Adrenal gland (tissue), 9 donors: ENCODE measurements at regions not wholly inside any gene's neighbourhood (a gene's known extent, or its start where the extent isn't known, plus 50 kb on each side); places are given as distances from the start of the nearest gene placed in this dataset.

ENCODE experiments used
- DNase-seq, 7 donors: peaks; one replicate each; pipeline ENCODE4 v3.0.0-alpha.2; 2019 to 2020
- H3K27ac ChIP-seq, 5 donors: fragments of 200-600 bp; sonication (generic) in 4 of 5; 1 replicate in 3 of 5; 2 replicates in 2 of 5; pipeline versions ENCODE4 v1.5.1 to v1.8.0; 2016 to 2020; ENCODE audit warnings: mild to moderate bottlenecking in 1 of 5
- H3K27me3 ChIP-seq: fragments of 200-600 bp; 2 replicates; pipeline ENCODE4 v1.8.0; 2021
- H3K36me3 ChIP-seq, 2 donors: fragments of 200-600 bp; replicated peaks in 1 of 2; 1 replicate in 1 of 2; 2 replicates in 1 of 2; pipeline versions ENCODE4 v1.5.1 to v1.8.0; 2018 to 2022
- H3K4me1 ChIP-seq, 2 donors: fragments of 200-600 bp; replicated peaks in 1 of 2; 1 replicate in 1 of 2; 2 replicates in 1 of 2; pipeline versions ENCODE4 v1.5.1 to v1.8.0; 2018 to 2021
- H3K4me3 ChIP-seq, 4 donors: fragments of 200-600 bp; sonication (generic) in 3 of 4; one replicate each; pipeline ENCODE4 v1.5.1; 2016 to 2018
- H3K9me3 ChIP-seq, 3 donors: fragments of 200-600 bp; sonication (generic) in 1 of 3; replicated peaks in 1 of 3; 1 replicate in 2 of 3; 2 replicates in 1 of 3; pipeline versions ENCODE4 v1.5.1 to v1.8.0; 2016 to 2021
- POLR2A ChIP-seq, 2 donors: fragments of 450-650 bp; IDR thresholded peaks; one replicate each; pipeline ENCODE4 v1.6.1; 2017; ENCODE audit warnings: antibody characterized with exemption in 2 of 2, mild to moderate bottlenecking in 2 of 2, moderate library complexity in 1 of 2
- WGBS, 4 donors: extraction: QIAGEN DNeasy Blood & Tissue Kit in 2 of 4; methylation state at CpG; one replicate each; pipeline versions ENCODE4 v1.1.5 to v1.1.7; 2013 to 2017; 5-methylcytosine and 5-hydroxymethylcytosine counted together
- intact Hi-C, 2 donors: fragments of 100-400 bp; cut with DNase I; formaldehyde crosslinking; loops; one replicate each; pipeline versions ENCODE4 v1.14.1 to v1.15.0; 2022 to 2023
- TF ChIP-seq, protein P1 (sequence below), 6 experiments: fragments of 450-650 bp in 4 of 6; fragments of 200-600 bp in 2 of 6; sonication (generic) in 1 of 6; IDR thresholded peaks; 1 replicate in 5 of 6; 2 replicates in 1 of 6; pipeline versions ENCODE4 v1.5.1 to v1.8.0; 2016 to 2021; ENCODE audit warnings: antibody characterized with exemption in 6 of 6, mild to moderate bottlenecking in 2 of 6, moderate library complexity in 1 of 6
- donor health status: healthy with polysubstance abuse.
- donor health status: Bipolar disorder and iron deficiency.
- donor health status: DM: yes; HTN: yes; CAD: no.
- donor health status: DM: no; HTN: no; CAD: no.
- donor health status: DM: no; HTN: no; CAD: no.

DNA sequence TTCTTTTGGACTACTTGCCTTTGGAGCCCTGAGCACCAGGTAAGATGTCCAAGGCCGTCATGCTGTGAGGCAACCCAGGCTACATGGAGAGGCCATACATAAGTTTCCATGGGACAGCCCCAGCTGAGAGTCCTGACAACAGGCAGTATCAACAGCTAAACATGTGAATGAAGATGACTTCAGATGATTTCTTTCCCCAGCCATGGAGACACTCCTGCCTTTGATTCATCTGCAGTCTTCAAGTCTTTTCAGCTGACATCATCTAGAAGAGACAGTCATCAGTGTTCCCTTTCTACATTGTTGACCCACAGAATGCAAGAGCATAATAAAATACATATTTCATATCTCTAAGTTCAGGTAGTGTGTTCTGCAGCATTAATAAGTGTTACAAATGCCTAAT lies 398.7 kb downstream of the BTG1 start:
- H3K4me1 ChIP-seq = no peaks in the 10 kb centered on the region
- no peaks in the 10 kb centered on the region for H3K36me3 ChIP-seq
- H3K27me3 ChIP-seq = no peaks in the 10 kb centered on the region
- DNase-seq = no peak
- WGBS, 4 donors = 88 to 100% (median 96%) methylated on average over 1 of the region's 1 CpG
- intact Hi-C loops = no loop called here
- TF ChIP-seq, protein P1, sequence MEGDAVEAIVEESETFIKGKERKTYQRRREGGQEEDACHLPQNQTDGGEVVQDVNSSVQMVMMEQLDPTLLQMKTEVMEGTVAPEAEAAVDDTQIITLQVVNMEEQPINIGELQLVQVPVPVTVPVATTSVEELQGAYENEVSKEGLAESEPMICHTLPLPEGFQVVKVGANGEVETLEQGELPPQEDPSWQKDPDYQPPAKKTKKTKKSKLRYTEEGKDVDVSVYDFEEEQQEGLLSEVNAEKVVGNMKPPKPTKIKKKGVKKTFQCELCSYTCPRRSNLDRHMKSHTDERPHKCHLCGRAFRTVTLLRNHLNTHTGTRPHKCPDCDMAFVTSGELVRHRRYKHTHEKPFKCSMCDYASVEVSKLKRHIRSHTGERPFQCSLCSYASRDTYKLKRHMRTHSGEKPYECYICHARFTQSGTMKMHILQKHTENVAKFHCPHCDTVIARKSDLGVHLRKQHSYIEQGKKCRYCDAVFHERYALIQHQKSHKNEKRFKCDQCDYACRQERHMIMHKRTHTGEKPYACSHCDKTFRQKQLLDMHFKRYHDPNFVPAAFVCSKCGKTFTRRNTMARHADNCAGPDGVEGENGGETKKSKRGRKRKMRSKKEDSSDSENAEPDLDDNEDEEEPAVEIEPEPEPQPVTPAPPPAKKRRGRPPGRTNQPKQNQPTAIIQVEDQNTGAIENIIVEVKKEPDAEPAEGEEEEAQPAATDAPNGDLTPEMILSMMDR (IDR thresholded peaks at IDR 0.05) = no peak
- no peak for TF ChIP-seq POLR2A (IDR thresholded peaks at IDR 0.05)
- no peak overlapping the region for H3K27ac ChIP-seq
- H3K4me3 ChIP-seq = no peak overlapping the region
- no peaks in the 10 kb centered on the region for H3K9me3 ChIP-seq

DNA sequence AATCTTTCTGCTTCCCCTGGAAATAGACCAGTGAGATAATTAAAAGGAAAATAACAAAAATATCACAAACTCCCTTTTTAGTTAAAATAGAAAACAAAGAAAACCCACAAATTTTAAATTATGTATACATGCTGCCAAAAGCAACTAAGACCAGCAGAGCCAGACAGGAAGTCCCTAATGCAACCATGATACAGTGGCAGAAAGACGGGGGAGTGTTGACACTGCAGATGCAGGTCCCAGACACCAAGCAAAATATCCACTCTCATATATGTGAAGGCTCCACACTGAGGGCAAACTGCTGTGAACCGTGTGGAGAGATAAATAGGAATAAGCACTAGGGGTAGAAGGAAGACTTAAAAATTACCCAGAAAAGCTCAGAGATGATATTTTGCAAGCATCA lies 401.0 kb downstream of the BTG1 start:
- intact Hi-C loops = no loop called here
- DNase-seq = no peak
- no peak overlapping the region for H3K27ac ChIP-seq
- H3K4me1 ChIP-seq = no peaks in the 10 kb centered on the region
- no peaks in the 10 kb centered on the region for H3K9me3 ChIP-seq
- H3K4me3 ChIP-seq = no peak overlapping the region
- no peaks in the 10 kb centered on the region for H3K27me3 ChIP-seq
- TF ChIP-seq, protein P1 (IDR thresholded peaks at IDR 0.05) = no peak
- TF ChIP-seq POLR2A (IDR thresholded peaks at IDR 0.05) = no peak
- no peaks in the 10 kb centered on the region for H3K36me3 ChIP-seq
- WGBS, 4 donors = 50 to 70% (median 64%) methylated on average over 2 of the region's 2 CpGs

DNA sequence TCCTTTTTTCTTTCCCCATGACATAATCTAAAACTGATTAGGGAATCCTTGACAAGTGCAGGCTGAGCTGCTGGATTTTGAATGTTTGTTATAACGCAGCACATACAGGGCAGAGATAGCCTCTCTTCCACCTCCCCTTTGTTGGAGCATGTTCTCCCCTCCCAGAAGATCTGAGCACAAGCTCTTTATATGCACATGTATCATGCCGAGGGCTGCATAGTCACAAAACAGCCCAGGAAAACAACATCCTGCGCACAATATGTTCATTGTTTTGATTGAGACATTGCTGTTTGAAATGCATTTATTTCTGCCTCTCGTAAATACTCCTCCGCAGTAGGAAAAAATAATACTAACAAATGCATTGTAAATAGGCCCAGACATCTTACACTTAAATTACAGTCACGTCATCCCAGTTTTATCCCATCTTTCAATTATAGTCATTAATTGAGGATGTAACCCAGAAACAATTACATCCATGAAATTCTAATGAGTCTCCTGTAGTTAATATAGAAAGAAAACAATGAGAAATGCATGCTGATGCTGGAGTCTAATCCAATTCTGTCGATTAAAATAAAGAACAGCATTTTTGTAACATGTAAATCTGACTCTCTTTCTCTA lies 401.8 kb downstream of the BTG1 start:
- Histone ChIP-seq H3K36me3 (no peaks in the 10 kb centered on the region), H3K4me3 (no peak overlapping the region), H3K4me1 (no peaks in the 10 kb centered on the region), H3K27ac (no peak overlapping the region), H3K9me3 (no peaks in the 10 kb centered on the region), H3K27me3 (no peaks in the 10 kb centered on the region)
- intact Hi-C loops = no loop called here
- DNase-seq = no peak
- 77 to 87% (median 79%) methylated on average over 7 of the region's 7 CpGs for WGBS, 4 donors
- TF ChIP-seq, protein P1 (IDR thresholded peaks at IDR 0.05) = no peak
- no peak for TF ChIP-seq POLR2A (IDR thresholded peaks at IDR 0.05)

DNA sequence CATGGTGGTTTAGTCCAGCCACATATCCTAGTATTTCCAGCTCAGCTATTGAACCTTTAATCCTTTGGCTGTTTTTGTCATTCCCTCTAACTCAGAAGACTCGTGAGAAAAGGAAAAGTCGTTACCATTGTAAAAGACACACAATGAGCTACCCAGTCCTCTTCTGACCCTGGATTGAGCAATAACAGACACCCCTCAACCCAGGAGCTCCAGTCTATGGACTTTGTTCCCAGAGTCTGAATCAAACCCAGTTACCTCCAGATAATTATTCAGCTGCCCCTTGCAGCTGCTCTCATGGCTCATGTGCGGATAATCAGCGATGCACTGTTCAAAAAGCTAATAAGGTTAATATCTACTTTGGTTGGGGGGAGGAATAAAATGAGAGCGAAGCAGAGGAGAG lies 402.4 kb downstream of the BTG1 start:
- TF ChIP-seq POLR2A (IDR thresholded peaks at IDR 0.05) = no peak
- TF ChIP-seq, protein P1 (IDR thresholded peaks at IDR 0.05) = no peak
- WGBS, 4 donors = 90 to 97% (median 95%) methylated on average over 5 of the region's 5 CpGs

More for the DNA sequence above, 402.4 kb downstream of the BTG1 start:
- H3K4me1 ChIP-seq = no peaks in the 10 kb centered on the region
- no peaks in the 10 kb centered on the region for H3K36me3 ChIP-seq
- DNase-seq = no peak
- H3K27ac ChIP-seq = no peak overlapping the region
- intact Hi-C loops = no loop called here
- no peaks in the 10 kb centered on the region for H3K9me3 ChIP-seq
- H3K27me3 ChIP-seq = no peaks in the 10 kb centered on the region
- no peak overlapping the region for H3K4me3 ChIP-seq
